ENCODE measurements at regions not wholly inside any gene's neighbourhood (a gene's known extent, or its start where the extent isn't known, plus 50 kb on each side); places are given as distances from the start of the nearest gene placed in this dataset.

DNA sequence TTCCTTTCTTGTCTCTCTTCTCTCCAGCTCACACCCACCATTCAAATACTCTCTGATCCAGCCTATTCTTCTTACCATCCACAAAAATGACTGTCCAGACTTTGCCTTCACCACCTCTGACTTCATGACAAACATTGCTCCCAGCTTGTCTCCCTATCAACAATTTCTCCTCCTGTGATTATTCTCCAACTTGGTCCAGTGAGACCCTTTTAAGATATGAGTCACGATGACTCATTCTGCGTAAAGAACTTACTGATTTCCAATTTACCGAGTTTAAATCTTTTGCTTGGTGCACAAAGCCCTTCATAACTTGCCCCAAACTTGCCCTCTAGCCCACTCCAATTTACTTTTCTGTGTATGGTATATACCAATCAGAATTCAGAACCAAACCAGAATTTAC lies 833.2 kb downstream of the MAFB start:
- in situ Hi-C loops (cut with HindIII; ENCODE audit: low sequenced_read_pairs), result no loop called here

DNA sequence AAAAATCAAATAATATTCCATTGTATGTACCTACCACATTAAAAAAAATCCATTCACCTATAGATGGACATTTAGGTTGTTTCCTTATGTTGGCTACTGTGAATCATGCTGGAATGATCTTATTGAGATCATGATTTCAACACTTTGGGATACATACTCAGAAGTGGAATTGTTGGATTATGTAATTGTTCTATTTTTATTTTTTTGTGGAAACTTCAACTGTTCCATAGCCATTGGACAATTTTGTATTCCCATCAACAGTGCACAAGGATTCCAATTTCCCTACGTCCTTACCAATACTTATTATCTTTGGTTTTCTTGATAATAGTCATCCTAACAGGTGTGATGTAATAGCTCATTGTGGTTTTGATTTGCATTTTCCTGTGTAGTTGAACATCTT lies 834.0 kb downstream of the MAFB start:
- in situ Hi-C loops (cut with HindIII; ENCODE audit: low sequenced_read_pairs), result no loop called here

DNA sequence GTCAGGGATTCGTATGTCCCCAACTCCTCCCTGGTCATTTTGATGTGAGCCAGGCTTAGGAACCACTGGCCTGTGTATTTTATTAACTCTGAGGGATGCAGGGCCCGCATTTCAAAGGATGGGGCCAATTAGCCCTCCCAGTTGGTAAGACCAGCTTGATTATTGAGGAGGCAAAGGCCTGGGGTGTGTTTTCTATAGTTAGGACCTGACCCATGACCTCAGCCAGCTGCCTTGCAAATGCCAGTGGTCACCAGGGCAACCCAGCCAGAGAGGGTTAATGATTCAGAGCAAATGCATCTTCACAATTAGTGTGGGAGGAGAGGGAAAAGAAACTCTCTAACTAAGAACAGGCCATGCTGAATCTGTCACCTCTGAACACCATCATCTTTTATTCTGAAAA lies 835.4 kb downstream of the MAFB start:
- in situ Hi-C loops (cut with HindIII; ENCODE audit: low sequenced_read_pairs), result no loop called here

DNA sequence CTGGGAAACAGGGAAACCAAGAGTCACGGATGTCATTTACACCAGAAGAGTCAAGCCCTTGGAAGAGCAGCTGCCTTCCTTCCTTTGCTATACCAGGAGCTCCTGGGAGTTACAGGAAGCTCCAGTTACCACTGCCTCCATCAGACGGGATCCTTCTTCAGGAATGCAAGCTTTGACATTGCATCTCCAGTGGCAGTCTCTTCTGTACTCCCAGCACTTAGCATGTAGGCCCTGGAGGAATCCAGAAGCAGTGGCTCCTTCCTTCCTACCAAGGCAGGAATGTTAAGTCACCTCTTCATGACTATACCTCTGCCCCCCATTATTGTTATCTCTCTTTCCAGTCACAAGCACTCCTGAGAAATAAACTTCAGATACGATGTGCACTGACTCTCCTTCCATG lies 836.0 kb downstream of the MAFB start:
- in situ Hi-C loops (cut with HindIII; ENCODE audit: low sequenced_read_pairs), result no loop called here

DNA sequence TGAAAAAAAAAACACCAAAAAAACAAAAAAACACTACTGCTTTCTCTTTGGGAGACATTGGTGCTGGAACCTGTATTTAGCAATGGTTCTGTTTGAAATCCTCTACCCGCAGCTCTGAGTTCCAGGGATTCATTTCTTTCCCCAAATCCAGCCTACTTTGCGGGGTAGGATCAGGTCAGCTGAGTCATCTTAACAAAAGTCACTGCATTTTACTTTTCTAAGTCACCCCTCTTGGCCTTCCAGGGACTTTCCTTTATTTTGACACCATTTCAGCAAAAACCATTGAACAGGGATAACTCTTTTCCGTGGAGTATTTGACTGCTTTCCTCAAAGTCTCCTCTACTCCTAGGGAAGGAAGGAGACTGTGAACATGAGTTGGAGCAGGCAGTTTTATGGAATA lies 837.6 kb downstream of the MAFB start:
- in situ Hi-C loops (cut with HindIII; ENCODE audit: low sequenced_read_pairs), result no loop called here

- in situ Hi-C loops (cut with HindIII; ENCODE audit: low sequenced_read_pairs), result no loop called here
Observed at GRCh38 chr20:39850821-39851330, 838.2 kb downstream of the MAFB start.

DNA sequence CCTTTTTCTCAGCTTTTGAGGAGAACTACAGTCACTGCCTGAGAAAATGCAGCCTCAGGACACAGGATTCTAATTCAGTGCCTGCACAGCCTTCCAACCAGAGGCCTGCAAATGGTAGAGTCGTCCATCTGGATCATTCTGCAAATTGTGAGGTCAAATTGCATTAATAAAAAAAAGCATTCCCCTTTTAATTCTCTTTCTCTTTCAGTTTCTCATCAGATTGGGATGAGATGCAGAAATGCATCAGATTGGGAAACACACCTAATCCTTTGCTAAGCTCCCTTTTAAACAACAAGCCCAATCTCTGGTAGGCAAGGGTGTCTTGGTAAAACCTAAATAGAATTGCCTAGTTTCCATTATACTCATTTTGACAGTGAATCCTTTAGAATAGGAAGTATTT lies 838.8 kb downstream of the MAFB start:
- in situ Hi-C loops (cut with HindIII; ENCODE audit: low sequenced_read_pairs), result no loop called here

DNA sequence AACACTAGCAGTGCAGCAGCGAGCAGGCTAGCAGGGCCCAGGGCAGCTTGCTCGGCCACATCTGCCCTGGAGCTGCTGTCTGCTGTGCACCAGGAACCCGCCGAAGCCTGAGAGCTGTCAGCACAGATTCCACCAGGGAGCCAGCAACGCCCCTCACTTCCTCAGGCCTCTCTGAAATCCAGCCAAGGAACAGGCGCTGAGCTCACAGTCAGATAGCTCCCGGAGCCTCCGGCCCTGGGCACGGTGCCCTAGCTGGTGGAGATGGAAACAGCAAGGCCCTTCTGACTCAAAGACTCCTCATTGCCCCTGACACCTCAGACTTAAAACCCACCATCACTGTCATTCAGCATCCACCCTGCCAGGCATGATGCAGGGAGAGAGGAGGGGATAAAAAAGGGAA lies 839.4 kb downstream of the MAFB start:
- in situ Hi-C loops (cut with HindIII; ENCODE audit: low sequenced_read_pairs), result no loop called here

DNA sequence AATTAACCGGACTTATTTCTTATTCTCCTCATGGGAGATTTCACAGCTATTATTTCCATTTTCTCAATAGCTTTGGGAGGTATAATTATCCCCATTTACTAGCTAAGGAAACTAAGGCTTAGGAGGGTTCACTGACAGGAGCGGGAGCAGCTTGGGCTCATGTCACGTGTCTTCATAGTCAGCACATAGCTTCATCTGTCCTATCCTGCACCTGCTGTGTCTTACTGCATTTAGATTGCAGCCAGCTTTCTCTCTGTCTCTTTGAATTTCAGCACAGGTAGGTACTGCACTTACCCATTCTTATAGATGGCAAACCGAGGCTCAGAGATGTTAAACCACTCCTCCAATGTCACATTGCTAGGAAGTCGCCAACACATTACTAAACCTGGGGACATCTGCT lies 839.9 kb downstream of the MAFB start:
- in situ Hi-C loops (cut with HindIII; ENCODE audit: low sequenced_read_pairs), result no loop called here

DNA sequence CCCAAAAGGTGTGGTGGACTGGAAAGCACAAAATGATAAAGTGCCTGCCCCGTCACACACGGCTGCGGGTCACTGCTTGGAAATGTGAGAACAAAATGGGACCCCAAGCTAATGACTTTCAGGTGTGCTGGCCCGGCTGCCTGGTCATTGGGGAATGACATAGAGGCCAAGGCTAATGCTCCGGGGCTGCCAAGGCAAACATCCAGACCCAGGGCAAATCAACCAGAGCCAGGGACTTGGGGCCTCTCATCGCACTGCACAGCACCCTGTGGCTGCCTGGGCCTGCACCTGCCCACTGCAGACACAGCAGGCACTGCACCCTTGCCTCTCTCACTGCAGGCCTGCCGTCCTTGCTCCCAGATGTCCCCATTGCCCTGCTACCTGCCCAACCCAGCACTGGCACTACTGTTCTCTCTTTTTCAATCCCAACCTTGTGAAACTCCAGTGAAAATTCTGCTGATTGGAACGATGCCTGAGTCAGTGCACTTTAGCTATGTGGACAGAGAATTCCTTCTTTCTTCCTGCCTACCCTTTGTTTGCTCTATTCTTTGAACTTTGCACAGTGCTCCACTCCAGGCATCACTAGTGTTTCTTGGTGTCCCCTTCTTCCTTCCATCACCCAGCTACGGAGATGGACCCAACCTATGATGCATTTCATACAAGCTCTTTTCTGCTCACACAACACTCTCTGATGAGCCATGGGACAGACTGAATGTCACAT lies 849.5 kb downstream of the MAFB start:
- in situ Hi-C loops (cut with HindIII; ENCODE audit: low sequenced_read_pairs), result no loop called here

GRCh38 chr20:39837561-39837960 lies 851.5 kb downstream of the MAFB start:
- in situ Hi-C loops (cut with HindIII; ENCODE audit: low sequenced_read_pairs), result no loop called here

GRCh38 chr20:39835130-39835842 lies 853.8 kb downstream of the MAFB start:
- in situ Hi-C loops (cut with HindIII; ENCODE audit: low sequenced_read_pairs), result no loop called here

DNA sequence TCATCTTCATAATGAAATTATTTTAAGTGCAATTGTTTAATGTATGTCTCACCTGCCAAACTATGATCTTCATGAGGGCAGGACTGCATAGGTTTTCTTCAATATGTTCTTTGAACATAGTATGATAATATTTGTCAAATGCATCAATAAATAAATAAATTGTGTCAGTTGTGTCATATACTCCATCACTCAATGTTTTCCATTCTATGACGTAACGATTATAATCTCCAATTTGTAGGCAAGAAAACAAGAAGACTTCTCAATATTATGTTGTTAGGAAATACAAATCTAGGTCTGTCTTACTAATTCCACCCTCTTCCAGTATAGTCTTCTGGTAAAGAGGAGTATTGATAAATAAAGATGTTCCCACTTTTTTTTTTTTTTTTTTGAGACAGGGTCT lies 858.1 kb downstream of the MAFB start:
- in situ Hi-C loops (cut with HindIII; ENCODE audit: low sequenced_read_pairs), result no loop called here

GRCh38 chr20:39829661-39830060 lies 859.4 kb downstream of the MAFB start:
- in situ Hi-C loops (cut with HindIII; ENCODE audit: low sequenced_read_pairs), result no loop called here

DNA sequence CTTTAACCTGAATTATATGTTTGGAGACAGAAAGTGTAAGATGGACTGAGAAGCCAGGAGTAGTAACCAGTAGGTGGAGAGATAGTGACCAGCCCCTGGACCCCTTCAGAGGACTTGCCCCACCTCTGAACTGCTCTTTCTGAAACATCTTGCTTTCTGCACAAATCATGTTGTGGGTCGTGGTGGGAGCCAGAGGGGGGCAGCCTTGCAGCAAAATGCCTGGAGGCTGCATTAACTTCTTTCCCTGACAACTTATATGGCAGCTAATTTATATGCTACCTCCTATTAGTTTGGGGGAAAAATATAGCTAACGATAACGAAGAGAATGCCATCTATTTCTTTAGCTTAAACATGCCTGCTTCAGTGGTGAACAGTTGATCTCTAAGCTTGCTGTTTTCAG lies 859.8 kb downstream of the MAFB start:
- in situ Hi-C loops (cut with HindIII; ENCODE audit: low sequenced_read_pairs), result no loop called here

DNA sequence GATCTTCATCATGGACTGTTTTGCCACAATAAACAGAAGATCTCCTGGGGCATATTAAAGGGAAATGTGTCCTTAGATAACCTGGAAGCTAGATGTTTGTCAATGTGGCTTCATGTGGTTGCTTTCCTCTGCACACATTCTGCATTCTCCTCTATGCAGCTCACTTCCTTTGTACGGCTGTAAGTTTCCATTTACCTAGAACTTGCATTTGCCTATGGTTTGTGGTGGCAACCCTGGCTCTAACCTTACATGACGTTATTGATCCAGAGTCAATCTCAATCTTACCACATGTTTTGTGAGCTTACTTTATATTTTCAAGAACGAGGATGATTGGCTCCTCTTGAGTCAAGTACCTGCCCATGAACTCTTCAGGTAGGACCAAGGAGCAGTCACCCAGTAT lies 863.1 kb downstream of the MAFB start:
- in situ Hi-C loops (cut with HindIII; ENCODE audit: low sequenced_read_pairs), result no loop called here

GRCh38 chr20:39825524-39825923 lies 863.4 kb downstream of the DHX35 start:
- in situ Hi-C loops (cut with HindIII; ENCODE audit: low sequenced_read_pairs), result no loop called here

- in situ Hi-C loops (cut with HindIII; ENCODE audit: low sequenced_read_pairs), result no loop called here
Observed at GRCh38 chr20:39823224-39823623, 861.1 kb downstream of the DHX35 start.

- in situ Hi-C loops (cut with HindIII; ENCODE audit: low sequenced_read_pairs), result no loop called here
Observed at GRCh38 chr20:39822667-39823066, 860.5 kb downstream of the DHX35 start.

GRCh38 chr20:39813190-39813829 lies 851.2 kb downstream of the DHX35 start:
- in situ Hi-C loops (cut with HindIII; ENCODE audit: low sequenced_read_pairs), result no loop called here

DNA sequence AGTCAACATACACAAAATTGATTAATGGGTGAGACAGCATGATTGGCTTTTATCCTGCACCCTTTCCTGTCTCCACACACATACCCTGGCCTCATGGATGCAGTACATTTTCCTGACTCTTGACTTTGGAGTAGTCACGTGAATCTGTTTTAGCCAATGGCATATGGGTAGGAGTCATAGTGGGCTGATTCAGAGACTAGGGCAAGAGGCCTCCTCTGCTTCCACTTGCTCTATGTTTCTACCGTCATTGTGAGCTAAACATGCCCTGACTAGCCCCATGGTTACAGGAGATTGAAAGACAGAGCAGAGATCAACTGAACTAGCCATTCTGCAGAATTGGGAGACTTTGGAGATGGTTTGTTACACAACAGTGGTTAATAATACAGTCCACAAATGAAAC lies 850.0 kb downstream of the DHX35 start:
- in situ Hi-C loops (cut with HindIII; ENCODE audit: low sequenced_read_pairs), result no loop called here

GRCh38 chr20:39810309-39810708 lies 848.2 kb downstream of the DHX35 start:
- in situ Hi-C loops (cut with HindIII; ENCODE audit: low sequenced_read_pairs), result no loop called here

Data from DLD1 (cell line).